GM12892 (cell line): ENCODE measurements at regions not wholly inside any gene's neighbourhood (a gene's known extent, or its start where the extent isn't known, plus 50 kb on each side); places are given as distances from the start of the nearest gene placed in this dataset.

Experiments
- POLR2A ChIP-seq: IDR thresholded peaks from 2 replicates; pipeline ENCODE4 v1.6.1; 2011; ENCODE audit warnings: low read depth, low read length, control low read depth
- POLR2AphosphoS5 ChIP-seq: IDR thresholded peaks from 2 replicates; pipeline ENCODE4 v1.6.1; 2011; ENCODE audit warnings: low read depth, low read length, control low read depth
- TAF1 ChIP-seq: IDR thresholded peaks from 2 replicates; pipeline ENCODE4 v1.6.1; 2011; ENCODE audit warnings: low read depth, mild to moderate bottlenecking, control low read depth, low read length, borderline replicate concordance

DNA sequence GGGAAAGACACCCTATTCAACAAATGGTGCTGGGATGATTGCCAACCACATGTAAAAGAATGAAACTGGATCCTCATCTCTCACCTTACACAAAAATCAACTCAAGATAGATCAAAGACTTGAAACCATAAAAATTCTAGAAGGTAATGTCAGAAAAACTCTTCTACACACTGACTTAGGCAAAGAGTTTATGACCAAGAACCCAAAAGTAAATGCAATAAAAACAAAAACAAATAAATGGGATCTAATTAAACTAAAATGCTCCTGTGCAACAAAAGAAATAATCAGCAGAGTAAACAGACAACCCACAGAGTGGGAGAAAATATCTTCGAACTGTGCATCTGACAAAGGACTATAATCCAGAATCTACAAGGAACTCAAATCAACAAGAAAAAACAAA lies 504.2 kb upstream of the MBL2 start:
- no peak for TF ChIP-seq POLR2AphosphoS5
- TF ChIP-seq TAF1: no peak
- no peak for TF ChIP-seq POLR2A
